ENCODE measurements at regions not wholly inside any gene's neighbourhood (a gene's known extent, or its start where the extent isn't known, plus 50 kb on each side); places are given as distances from the start of the nearest gene placed in this dataset.

- H2AK5ac ChIP-seq (ENCODE audit: low read depth, low read length), result no peak overlapping the region
- no peak overlapping the region for H3K14ac ChIP-seq (ENCODE audit: insufficient read length)
- H3K9ac ChIP-seq (replicated peaks in 1 of 4; ENCODE audit: extremely low read depth in 1 of 4, low read depth in 3 of 4, low read length in 3 of 4), result no peak overlapping the region
- no peak overlapping the region for H2BK20ac ChIP-seq (ENCODE audit: low read length)
- H4K8ac ChIP-seq (ENCODE audit: extremely low read depth, insufficient read depth, low read length), result no peak overlapping the region
- no peaks in the 10 kb centered on the region for H4K20me1 ChIP-seq (replicated peaks in 1 of 2; ENCODE audit: control insufficient read depth in 1 of 2, insufficient read depth in 2 of 2, low read length in 2 of 2)
- H3K18ac ChIP-seq (ENCODE audit: extremely low read depth, low read length), result no peak overlapping the region
- no peak overlapping the region for H4K5ac ChIP-seq (ENCODE audit: insufficient read length, low read depth, low read length)
- no peak overlapping the region for H2BK5ac ChIP-seq (ENCODE audit: low read depth, low read length)
- no peaks in the 10 kb centered on the region for H3K23me2 ChIP-seq (ENCODE audit: low read depth, low read length)
- H3K4me1 ChIP-seq (replicated peaks in 1 of 4; ENCODE audit: control insufficient read depth in 3 of 4, insufficient read depth in 4 of 4, low read length in 3 of 4), result no peaks in the 10 kb centered on the region
- no peak for DNase-seq (ENCODE audit: low read depth in 1 of 2, low spot score in 2 of 2)
- no peak for TF ChIP-seq CBX8 (IDR thresholded peaks at IDR 0.05; ENCODE audit: borderline replicate concordance, low read depth, low read length)
- TF ChIP-seq POLR2AphosphoS5 (IDR thresholded peaks at IDR 0.05; ENCODE audit: low read depth, low read length), result no peak
- TF ChIP-seq RNF2 (IDR thresholded peaks at IDR 0.05; ENCODE audit: borderline replicate concordance, low read depth, low read length, missing control alignments, poor library complexity, severe bottlenecking), result no peak
- no peak for TF ChIP-seq JUND (IDR thresholded peaks at IDR 0.05; ENCODE audit: low read length)
- no peak for TF ChIP-seq JUN (IDR thresholded peaks at IDR 0.05; ENCODE audit: low read depth, low read length)
- TF ChIP-seq, protein P1, sequence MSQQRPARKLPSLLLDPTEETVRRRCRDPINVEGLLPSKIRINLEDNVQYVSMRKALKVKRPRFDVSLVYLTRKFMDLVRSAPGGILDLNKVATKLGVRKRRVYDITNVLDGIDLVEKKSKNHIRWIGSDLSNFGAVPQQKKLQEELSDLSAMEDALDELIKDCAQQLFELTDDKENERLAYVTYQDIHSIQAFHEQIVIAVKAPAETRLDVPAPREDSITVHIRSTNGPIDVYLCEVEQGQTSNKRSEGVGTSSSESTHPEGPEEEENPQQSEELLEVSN (IDR thresholded peaks at IDR 0.05), result no peak
- TF ChIP-seq SP1 (IDR thresholded peaks at IDR 0.05; ENCODE audit: low read depth, low read length), result no peak
- no peak for TF ChIP-seq ATF3 (IDR thresholded peaks at IDR 0.05; ENCODE audit: insufficient read depth, low read depth, low read length)
- TF ChIP-seq CTBP2 (IDR thresholded peaks at IDR 0.05; ENCODE audit: borderline replicate concordance, insufficient read depth, insufficient read length, low read length), result no peak
- H3K4me2 ChIP-seq (ENCODE audit: insufficient read depth in 1 of 2, low read depth in 2 of 2, low read length in 2 of 2), result no peak overlapping the region
- no peak overlapping the region for H3K56ac ChIP-seq (replicated peaks; ENCODE audit: insufficient read length, low read depth, low read length)
- no peaks in the 10 kb centered on the region for H3K9me3 ChIP-seq (ENCODE audit: insufficient read depth in 2 of 2, low read depth in 1 of 2, low read length in 1 of 2)
- no peak overlapping the region for H2BK120ac ChIP-seq (replicated peaks; ENCODE audit: low read depth, low read length)
- no peaks in the 10 kb centered on the region for H3K79me1 ChIP-seq (ENCODE audit: low read depth, low read length)
- H2AFZ ChIP-seq (ENCODE audit: low read length), result no peak overlapping the region
- H2BK15ac ChIP-seq (ENCODE audit: low read length), result no peak overlapping the region
- CTCF ChIA-PET (ENCODE audit: partially characterized antibody), result no interaction called here
- POLR2A ChIA-PET (ENCODE audit: partially characterized antibody), result no interaction called here
- H4K91ac ChIP-seq (replicated peaks; ENCODE audit: insufficient read length, low read length), result no peak overlapping the region
- peaks cover 0 to 2% (median 0%) of the 10 kb centered on the region in 4 experiments; a peak in 1 of 7 replicates for H3K27me3 ChIP-seq (replicated peaks in 1 of 4; ENCODE audit: control insufficient read depth in 3 of 4, extremely low read depth in 1 of 4, insufficient read depth in 3 of 4, low read length in 3 of 4)
- H3K79me2 ChIP-seq (ENCODE audit: control insufficient read depth in 1 of 2, insufficient read depth in 2 of 2, low read length in 2 of 2), result no peaks in the 10 kb centered on the region
- no peak overlapping the region for H3K4me3 ChIP-seq (ENCODE audit: extremely low read depth in 1 of 4, insufficient read depth in 2 of 4, low read depth in 3 of 4, low read length in 4 of 4)
- no peak overlapping the region for H3K23ac ChIP-seq (ENCODE audit: insufficient read length)
- H3K36me3 ChIP-seq (ENCODE audit: control insufficient read depth in 2 of 4, insufficient read depth in 4 of 4, low read length in 3 of 4), result no peaks in the 10 kb centered on the region
- no peak overlapping the region for H3K4ac ChIP-seq (replicated peaks; ENCODE audit: insufficient read length, low read depth, low read length)
- no peak overlapping the region for H2BK12ac ChIP-seq (ENCODE audit: low read depth, low read length)
- H3K27ac ChIP-seq (ENCODE audit: low read depth, low read length), result no peak overlapping the region
- 84% methylated on average over 3 of the region's 3 CpGs; no CpG with 5 or more reads in 1 of the 2 experiments for WGBS, 2 experiments (ENCODE audit: extremely low coverage in 1 of 2, insufficient coverage in 1 of 2, insufficient read length in 1 of 2, insufficient replicate concordance in 2 of 2, low coverage in 1 of 2, low lambda C conversion rate in 2 of 2, missing lambda C conversion rate in 1 of 2)
- FAIRE-seq, result no peak
These were observed 127.5 kb upstream of the PSMD7 start for GRCh38 chr16:74169066-74169465.

Measured in H1 (cell line).